ENCODE measurements at regions not wholly inside any gene's neighbourhood (a gene's known extent, or its start where the extent isn't known, plus 50 kb on each side); places are given as distances from the start of the nearest gene placed in this dataset.
A peak's percentile ranks its signal among the peaks of the same experiment; 100 is the strongest.

DNA sequence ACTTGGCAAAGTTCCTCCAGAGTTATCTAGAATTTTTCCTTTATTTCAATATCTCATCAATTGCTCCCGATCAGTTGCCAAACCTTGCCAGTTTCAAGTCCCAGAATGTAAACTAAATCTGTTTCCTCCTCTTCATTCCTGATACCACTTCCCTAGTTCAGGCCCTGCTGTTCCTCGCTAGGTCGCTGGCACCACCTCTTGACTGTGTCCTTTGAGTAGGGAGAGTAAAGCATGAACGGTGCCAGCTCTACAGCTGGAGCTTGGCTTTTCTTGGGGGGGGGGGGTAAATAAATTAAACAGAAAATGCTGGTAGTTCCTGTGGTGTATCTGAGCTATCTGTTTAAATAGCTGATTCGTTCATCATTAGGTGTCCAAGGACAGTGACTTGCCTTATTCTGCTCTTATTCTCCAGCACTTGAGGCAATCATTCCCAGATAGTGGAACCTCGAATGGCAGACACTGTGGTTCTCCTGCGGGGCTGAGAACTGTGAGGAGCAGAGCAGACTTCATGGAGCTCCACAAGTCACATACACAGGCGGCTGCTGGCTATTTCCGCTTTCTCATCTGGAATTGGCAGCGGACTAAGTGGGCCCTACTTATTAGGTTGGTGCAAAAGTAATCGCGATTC, 168.3 kb upstream of the FAT1 start:
- Histone ChIP-seq H3K4me2 (ENCODE audit: low read depth, low read length) (no peak overlapping the region), H2AK9ac (replicated peaks; ENCODE audit: low read depth, low read length, poor library complexity) (no peak overlapping the region), H3K18ac (ENCODE audit: low read depth, low read length) (no peak overlapping the region), H3K79me1 (ENCODE audit: low read depth in 1 of 2, low read length in 2 of 2) (no peaks in the 10 kb centered on the region), H3K36me3 (ENCODE audit: control insufficient read depth, insufficient read depth, low read length) (no peaks in the 10 kb centered on the region), H2BK120ac (ENCODE audit: low read depth, low read length) (no peak overlapping the region), H3K9me3 (ENCODE audit: control insufficient read depth, insufficient read depth, low read length) (no peaks in the 10 kb centered on the region; the same call in 1 of the 2 replicates), H3K9ac (ENCODE audit: low read depth, low read length) (no peak overlapping the region), H2BK20ac (ENCODE audit: low read depth, low read length) (no peak overlapping the region), H3K4ac (ENCODE audit: low read depth, low read length) (no peak overlapping the region), H2BK15ac (ENCODE audit: low read depth, low read length) (no peak overlapping the region), H3K56ac (ENCODE audit: extremely low read depth, insufficient read depth, low read length) (no peak overlapping the region), H3K23ac (ENCODE audit: low read depth, low read length) (no peak overlapping the region; the same call in 1 of the 2 replicates), H3K4me1 (ENCODE audit: control insufficient read depth, insufficient read depth, low read length) (peaks cover 2% of the 10 kb centered on the region), H3K14ac (replicated peaks; ENCODE audit: low read depth, low read length) (no peak overlapping the region), H3K27me3 (ENCODE audit: control insufficient read depth, insufficient read depth, low read length) (no peaks in the 10 kb centered on the region), H4K5ac (ENCODE audit: low read depth, low read length) (no peak overlapping the region), H4K91ac (ENCODE audit: insufficient read depth, low read depth, low read length) (0 out of 2 replicates have a peak overlapping the region, but pooled peaks have one; percentile 38), H3K9me1 (ENCODE audit: insufficient read depth, low read length) (0 out of 2 replicates have a peak, but pooled peaks cover 3% of the 10 kb centered on the region), H4K8ac (ENCODE audit: low read depth in 2 of 2, low read length in 2 of 2) (no peak overlapping the region), H2BK5ac (ENCODE audit: low read depth, low read length, poor library complexity, severe bottlenecking) (no peak overlapping the region), H2AFZ (replicated peaks; ENCODE audit: low read length, poor library complexity) (peak overlapping the region; percentile 43), H2AK5ac (ENCODE audit: low read depth, low read length) (peak overlapping the region; percentile 11; the same call in 1 of the 2 replicates), H4K20me1 (ENCODE audit: insufficient read depth, low read length) (no peaks in the 10 kb centered on the region), H3K4me3 (ENCODE audit: insufficient read depth, low read depth, low read length) (no peak overlapping the region), H3K27ac (ENCODE audit: insufficient read depth, low read length) (no peak overlapping the region)
- intact Hi-C loops (cut with micrococcal nuclease) (no loop called here), dilution Hi-C loops (cut with HindIII; ENCODE audit: low sequenced_read_pairs, unreplicated experiment) (no loop called here), in situ Hi-C loops (cut with MboI; ENCODE audit: low sequenced_read_pairs) (no loop called here)
- CTCF ChIA-PET, result no interaction called here
- POLR2A ChIA-PET (ENCODE audit: unreplicated experiment), result no interaction called here
- ATAC-seq (ENCODE audit: low read depth), result no peak
- DNase-seq, result no peak
- BruUV-seq (replicated peaks), result no TSS peak
- TF ChIP-seq MXI1 (IDR thresholded peaks at IDR 0.05; ENCODE audit: borderline replicate concordance, low read depth, low read length), result no peak
- no peak for TF ChIP-seq RCOR1 (IDR thresholded peaks at IDR 0.05; ENCODE audit: insufficient replicate concordance, low read length)
- 78% methylated on average over 4 of the region's 12 CpGs; no CpG with 5 or more reads in 1 of the 2 experiments for WGBS, 2 experiments (ENCODE audit: extremely low coverage in 2 of 2, insufficient read length in 1 of 2)
